Loucy (cell line): ENCODE measurements at regions not wholly inside any gene's neighbourhood (a gene's known extent, or its start where the extent isn't known, plus 50 kb on each side); places are given as distances from the start of the nearest gene placed in this dataset.

Source experiments
- EZH2phosphoT487 ChIP-seq: fragments of 200-600 bp; IDR thresholded peaks from 2 replicates; pipeline ENCODE4 v1.6.1; 2018; ENCODE audit warnings: antibody characterized with exemption, mild to moderate bottlenecking, moderate library complexity, borderline replicate concordance
- TF ChIP-seq, protein P1 (sequence below): fragments of 200-600 bp; sonication (generic); conservative IDR thresholded peaks from 2 replicates; pipeline ENCODE4 v1.5.1; 2014; ENCODE audit warnings: mild to moderate bottlenecking, antibody characterized with exemption, low read length

DNA sequence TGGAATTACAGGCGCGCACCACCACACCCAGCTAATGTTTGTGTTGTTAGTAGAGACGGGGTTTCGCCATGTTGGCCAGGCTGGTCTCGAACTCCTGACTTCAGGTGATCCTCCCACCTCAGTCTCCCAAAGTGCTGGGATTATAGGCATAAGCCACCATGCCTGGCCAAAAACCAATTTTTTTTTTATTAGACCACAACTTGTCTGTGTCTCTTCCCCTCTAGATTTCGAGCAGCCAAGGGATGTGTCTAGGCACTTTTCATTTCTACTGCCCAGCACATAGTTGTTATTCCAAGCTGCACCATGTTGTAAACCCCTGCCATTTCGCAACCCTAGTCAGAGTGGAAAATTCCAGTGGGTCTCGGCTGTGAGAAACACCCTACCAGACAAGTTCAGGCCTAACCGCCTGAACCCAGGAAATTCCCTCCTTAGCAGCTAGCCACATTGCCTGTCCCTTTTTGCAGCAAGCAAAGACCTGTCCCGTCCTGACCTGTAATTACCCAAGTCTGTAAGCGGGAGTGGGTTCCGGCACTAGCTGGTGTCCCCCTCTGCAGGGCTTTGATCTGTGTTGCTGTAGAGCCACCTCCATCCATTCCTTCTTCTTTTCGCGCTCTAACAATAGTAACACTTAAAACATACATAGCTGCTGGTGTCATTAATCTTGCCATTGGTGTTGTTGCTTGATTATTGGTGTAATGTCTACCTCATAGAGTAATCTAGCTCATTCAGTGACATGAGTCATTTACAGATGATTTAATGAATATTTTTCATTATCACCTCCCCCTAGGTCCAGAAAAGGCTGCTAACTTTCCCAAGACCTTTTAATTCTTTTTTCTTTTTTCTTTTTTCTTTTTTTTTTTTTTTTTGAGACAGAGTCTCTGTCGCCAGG is 77.3 kb upstream of the ATF7IP2 start:
- TF ChIP-seq, protein P1, sequence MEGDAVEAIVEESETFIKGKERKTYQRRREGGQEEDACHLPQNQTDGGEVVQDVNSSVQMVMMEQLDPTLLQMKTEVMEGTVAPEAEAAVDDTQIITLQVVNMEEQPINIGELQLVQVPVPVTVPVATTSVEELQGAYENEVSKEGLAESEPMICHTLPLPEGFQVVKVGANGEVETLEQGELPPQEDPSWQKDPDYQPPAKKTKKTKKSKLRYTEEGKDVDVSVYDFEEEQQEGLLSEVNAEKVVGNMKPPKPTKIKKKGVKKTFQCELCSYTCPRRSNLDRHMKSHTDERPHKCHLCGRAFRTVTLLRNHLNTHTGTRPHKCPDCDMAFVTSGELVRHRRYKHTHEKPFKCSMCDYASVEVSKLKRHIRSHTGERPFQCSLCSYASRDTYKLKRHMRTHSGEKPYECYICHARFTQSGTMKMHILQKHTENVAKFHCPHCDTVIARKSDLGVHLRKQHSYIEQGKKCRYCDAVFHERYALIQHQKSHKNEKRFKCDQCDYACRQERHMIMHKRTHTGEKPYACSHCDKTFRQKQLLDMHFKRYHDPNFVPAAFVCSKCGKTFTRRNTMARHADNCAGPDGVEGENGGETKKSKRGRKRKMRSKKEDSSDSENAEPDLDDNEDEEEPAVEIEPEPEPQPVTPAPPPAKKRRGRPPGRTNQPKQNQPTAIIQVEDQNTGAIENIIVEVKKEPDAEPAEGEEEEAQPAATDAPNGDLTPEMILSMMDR = no peak
- no peak for TF ChIP-seq EZH2phosphoT487
